GM03348 (cell line): ENCODE measurements at regions not wholly inside any gene's neighbourhood (a gene's known extent, or its start where the extent isn't known, plus 50 kb on each side); places are given as distances from the start of the nearest gene placed in this dataset.
A peak's percentile ranks its signal among the peaks of the same experiment; 100 is the strongest.

Experiments
- DNase-seq: peaks from one replicate; pipeline ENCODE4 v3.0.0; 2012; ENCODE audit warnings: low spot score

- no peak for DNase-seq
These were observed 318.5 kb downstream of the GRB14 start for GRCh38 chr2:164302786-164303185.

GRCh38 chr2:164288235-164288634 lies 333.0 kb downstream of the GRB14 start:
- DNase-seq, result no peak

GRCh38 chr2:164287056-164287455 lies 334.2 kb downstream of the GRB14 start:
- DNase-seq, result no peak

GRCh38 chr2:164285576-164285975 lies 335.7 kb downstream of the GRB14 start:
- DNase-seq, result no peak

DNA sequence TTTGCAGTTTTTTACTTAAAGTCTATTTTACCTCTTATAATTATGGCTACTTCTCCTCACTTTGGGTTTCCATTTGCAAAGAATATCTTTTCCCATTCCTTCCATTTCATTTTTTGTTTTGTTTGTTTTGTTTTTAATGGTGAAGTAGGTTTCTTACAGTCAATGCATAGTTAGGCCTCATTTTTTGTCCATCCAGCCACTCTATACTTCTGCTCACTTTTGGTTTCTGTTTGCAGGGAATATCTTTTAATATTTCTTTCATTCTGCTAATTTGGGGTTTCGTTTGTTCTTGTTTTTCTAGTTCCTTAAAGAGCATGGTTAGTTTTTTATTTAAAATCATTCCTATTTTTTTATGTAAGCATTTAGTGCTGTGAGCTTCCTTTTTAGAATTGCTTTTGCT lies 339.4 kb downstream of the GRB14 start:
- no peak for DNase-seq

DNA sequence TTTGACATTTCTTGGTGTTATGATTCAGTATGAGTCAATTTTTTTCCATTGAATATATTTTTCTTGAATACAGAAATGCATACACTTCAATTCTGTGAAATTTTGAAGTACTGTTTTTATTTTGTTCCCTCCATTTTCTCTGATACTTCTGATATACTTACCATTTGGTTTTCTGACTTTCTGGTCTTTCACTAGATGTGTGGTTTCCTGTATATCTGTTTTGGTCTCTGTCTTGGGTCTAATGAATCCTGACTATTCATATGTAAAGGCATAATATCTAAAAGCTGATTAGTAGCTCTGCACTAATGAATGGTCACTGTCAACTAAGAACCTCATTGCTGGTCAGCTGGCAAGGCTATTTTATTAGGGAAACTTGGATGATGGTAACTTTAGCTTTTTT lies 345.6 kb downstream of the GRB14 start:
- no peak for DNase-seq

GRCh38 chr2:164260506-164260905 lies 360.8 kb downstream of the GRB14 start:
- DNase-seq, result peak; percentile 30

DNA sequence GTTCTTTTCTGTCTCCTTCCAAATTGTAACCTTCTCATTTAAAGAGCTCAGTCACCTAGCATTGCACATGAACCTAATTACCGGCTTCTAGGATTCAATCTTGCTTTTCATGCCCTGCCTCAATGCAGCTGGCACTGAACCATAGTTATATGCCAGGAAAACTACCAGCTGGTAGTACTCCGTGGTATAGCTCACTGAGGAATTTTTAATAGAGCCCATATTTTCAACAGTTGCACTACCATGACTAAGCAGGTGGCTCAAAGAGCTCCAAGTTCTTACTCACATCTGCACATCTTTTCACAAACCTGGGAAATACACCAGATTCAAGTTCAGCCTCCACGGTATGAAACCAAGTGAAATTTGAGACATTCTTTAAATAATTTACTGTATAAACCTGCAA lies 363.5 kb downstream of the GRB14 start:
- DNase-seq, result no peak

GRCh38 chr2:164252568-164253287 lies 368.6 kb downstream of the GRB14 start:
- DNase-seq, result no peak

DNA sequence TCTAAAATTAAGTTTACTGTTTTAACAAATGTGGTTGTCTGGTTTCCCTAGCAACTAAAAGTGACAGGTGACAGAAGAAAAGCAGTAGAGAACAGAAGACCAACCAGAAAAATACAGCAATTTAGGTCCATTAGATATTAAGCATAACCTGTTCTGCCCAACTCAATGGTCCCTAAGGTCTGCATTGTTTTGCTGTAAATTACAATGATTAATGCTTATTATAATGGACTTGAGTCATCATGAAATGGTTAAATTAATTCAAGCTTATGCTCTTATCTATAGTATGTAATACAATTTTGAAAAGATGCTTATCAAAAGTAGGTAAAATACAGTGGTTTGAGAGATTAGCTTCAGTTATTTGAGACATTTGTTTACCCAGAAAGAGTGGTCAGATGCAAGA lies 378.0 kb downstream of the GRB14 start:
- no peak for DNase-seq

- DNase-seq, result no peak
These were observed 378.9 kb downstream of the GRB14 start for GRCh38 chr2:164242409-164242808.

DNA sequence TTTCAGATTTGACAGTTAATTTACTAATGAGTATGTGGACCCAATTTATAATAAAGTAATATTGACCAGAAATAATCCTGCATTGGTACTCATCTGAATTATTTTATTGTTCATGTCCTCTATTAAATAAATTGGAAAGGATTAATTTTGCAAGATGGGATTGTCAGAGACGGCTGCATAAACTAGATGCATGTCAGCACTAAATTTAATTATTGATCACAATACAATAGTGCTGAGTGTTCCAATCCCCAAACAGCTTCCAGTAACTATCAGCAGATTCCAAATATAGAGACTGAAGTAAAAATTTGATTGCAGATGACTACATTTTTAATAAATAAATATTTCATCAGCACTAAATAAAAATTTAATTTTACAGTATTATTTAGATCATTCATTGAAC lies 387.2 kb downstream of the GRB14 start:
- no peak for DNase-seq

GRCh38 chr2:164224007-164224406 lies 397.3 kb downstream of the GRB14 start:
- DNase-seq, result no peak

DNA sequence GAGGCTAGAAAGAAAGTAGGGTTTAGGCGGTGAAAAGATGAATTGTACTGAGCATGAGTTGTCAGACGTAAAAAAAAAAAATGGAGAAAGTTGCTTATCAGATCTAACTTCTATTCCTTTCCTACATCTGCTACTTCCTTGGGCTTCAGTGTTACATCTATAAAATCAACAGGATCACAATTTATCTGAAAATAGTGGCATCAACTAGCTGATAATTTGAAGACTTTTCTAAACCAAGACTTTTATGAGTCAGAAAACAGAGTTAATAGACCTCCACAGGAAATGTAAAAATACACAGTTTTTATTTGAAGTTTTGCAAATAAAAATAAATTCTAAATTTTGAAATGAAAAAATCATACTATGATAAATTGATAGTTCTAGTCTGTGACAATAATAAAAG lies 399.8 kb downstream of the GRB14 start:
- DNase-seq, result no peak

DNA sequence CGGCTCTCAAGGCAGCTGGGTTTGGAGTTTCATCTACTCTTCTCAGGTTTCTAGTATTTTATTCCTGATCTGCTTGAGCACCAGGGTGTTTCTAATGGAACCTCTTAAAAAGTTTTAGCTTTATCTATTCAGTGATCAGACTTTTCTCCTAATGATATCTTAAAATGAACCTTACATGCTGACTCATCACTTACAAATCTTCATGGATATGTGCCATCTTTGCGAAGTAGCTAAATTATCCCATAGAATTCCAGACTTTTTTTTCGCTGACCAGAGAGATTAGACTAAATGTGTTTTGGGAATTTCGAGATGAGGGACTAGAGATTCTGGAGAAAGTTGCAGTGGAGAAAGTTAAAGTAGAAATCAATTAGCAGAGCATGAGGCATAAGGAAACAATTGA lies 401.0 kb downstream of the GRB14 start:
- no peak for DNase-seq

DNA sequence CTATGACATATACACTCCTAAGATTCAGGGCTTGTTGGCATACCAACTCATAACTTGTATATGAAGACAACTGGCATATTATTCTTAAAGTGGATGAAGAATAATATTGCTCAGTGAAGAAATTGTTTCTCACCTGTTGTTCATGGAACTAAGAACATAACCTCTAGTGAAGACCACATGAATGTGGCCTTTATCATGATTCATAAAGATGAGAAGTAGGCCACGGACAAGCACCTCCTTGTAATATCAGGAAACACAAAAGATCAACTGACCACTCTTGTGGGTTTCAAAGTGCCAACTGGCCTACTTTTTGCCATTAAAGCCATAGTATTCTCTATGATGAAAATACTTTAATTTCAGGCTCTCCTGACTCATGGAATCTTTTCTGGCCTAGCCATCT lies 407.4 kb downstream of the GRB14 start:
- DNase-seq, result no peak

GRCh38 chr2:164205347-164205746 lies 415.9 kb downstream of the GRB14 start:
- DNase-seq, result peak; percentile 47

DNA sequence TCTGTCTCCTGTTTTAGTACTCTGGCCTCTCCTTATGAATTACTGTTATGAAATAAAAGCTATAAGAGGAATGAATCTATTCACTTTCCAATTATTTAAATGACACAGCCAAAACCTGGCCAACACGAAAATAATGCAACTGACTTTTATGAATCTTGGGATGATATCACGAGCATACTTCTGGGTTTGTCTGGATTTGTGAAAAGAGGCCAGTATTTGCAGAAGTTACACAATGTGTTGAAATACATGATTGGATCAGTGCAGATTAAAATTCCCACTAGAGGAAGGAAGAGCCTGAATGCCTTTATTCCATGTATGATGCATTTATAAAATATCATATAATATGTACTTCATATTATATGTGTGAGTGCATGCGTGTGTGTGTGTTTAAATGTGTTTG lies 418.2 kb downstream of the GRB14 start:
- DNase-seq, result peak; percentile 28

- DNase-seq, result no peak
These were observed 423.0 kb downstream of the GRB14 start for GRCh38 chr2:164198256-164198655.

DNA sequence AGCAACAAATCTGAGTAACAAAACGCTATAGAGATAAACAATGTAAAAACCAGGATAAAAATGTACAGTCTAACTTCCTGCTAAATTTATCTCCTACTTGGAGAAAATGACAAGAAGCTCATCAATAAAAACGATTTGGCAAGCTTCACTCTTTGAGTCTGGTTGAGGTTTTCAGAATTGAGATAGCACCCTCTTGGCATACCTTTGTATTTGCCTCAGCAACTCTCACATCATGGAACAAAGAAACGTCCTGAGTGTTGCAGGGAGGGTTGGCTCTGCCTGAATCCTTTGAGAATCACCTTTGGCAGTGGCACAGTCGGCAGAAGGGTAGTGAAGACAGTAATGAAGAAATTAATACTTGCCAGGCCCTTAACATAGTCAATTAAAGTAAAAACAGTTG lies 430.6 kb downstream of the GRB14 start:
- DNase-seq, result no peak

GRCh38 chr2:164189851-164190250 lies 431.4 kb downstream of the GRB14 start:
- no peak for DNase-seq

GRCh38 chr2:164187121-164187520 lies 434.2 kb downstream of the GRB14 start:
- no peak for DNase-seq

DNA sequence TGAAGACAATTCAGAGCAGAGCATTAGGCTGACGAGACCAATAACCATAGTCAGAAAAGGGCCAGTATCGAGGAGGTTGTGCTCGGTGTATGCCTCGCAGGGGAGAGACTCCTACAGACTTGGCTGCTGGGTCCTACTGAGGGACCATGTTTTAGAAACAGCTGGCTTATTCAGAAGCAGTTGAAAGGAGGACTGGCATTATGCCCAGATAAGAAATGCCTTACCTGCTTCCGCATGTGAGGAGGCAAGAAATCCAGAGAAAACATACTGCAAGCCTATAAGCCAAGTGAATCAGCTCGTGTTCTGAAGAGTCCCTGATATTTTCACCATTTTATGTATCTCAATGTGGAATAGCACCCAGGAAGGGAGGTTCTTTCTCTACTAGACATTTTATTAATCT lies 434.7 kb downstream of the GRB14 start:
- no peak for DNase-seq

GRCh38 chr2:164182116-164182627 lies 439.1 kb downstream of the GRB14 start:
- DNase-seq, result no peak
